HG02870 (cell line): ENCODE measurements at regions not wholly inside any gene's neighbourhood (a gene's known extent, or its start where the extent isn't known, plus 50 kb on each side); places are given as distances from the start of the nearest gene placed in this dataset.

Source experiments
- ATAC-seq: cut with Tn5 transposase; IDR thresholded peaks from one replicate; pipeline ENCODE4 v1.9.1; 2021; ENCODE audit warnings: mild to moderate bottlenecking, moderate library complexity; ENCODE audit not compliant: unreplicated experiment

GRCh38 chr1:37309574-37309973 is 164.8 kb upstream of the ZC3H12A start:
- no peak for ATAC-seq

- no peak for ATAC-seq
Observed at GRCh38 chr1:37310064-37310463, 164.3 kb upstream of the ZC3H12A start.

- ATAC-seq, result no peak
Observed at GRCh38 chr1:37315371-37315846, 159.0 kb upstream of the ZC3H12A start.

GRCh38 chr1:37317870-37318467 is 156.4 kb upstream of the ZC3H12A start:
- ATAC-seq, result no peak

GRCh38 chr1:37318490-37318889 is 155.9 kb upstream of the ZC3H12A start:
- no peak for ATAC-seq

- ATAC-seq, result no peak
Observed at GRCh38 chr1:37319284-37319683, 155.1 kb upstream of the ZC3H12A start.

GRCh38 chr1:37323486-37324377 is 150.6 kb upstream of the ZC3H12A start:
- ATAC-seq, result no peak

GRCh38 chr1:37325010-37325409 is 149.4 kb upstream of the ZC3H12A start:
- ATAC-seq, result no peak

- ATAC-seq, result no peak
Observed at GRCh38 chr1:37325509-37326437, 148.6 kb upstream of the ZC3H12A start.

GRCh38 chr1:37332126-37332525 is 142.3 kb upstream of the ZC3H12A start:
- ATAC-seq, result no peak

GRCh38 chr1:37338658-37339057 is 135.7 kb upstream of the ZC3H12A start:
- ATAC-seq, result no peak

GRCh38 chr1:37342736-37343135 is 131.6 kb upstream of the ZC3H12A start:
- ATAC-seq, result no peak

- no peak for ATAC-seq
Observed at GRCh38 chr1:37347104-37347649, 127.2 kb upstream of the ZC3H12A start.

GRCh38 chr1:37353871-37354270 is 120.5 kb upstream of the ZC3H12A start:
- no peak for ATAC-seq

GRCh38 chr1:37354876-37355650 is 119.3 kb upstream of the ZC3H12A start:
- ATAC-seq, result no peak

- ATAC-seq, result no peak
Observed at GRCh38 chr1:37358992-37359391, 115.4 kb upstream of the ZC3H12A start.

- ATAC-seq, result no peak
Observed at GRCh38 chr1:37360011-37360410, 114.4 kb upstream of the ZC3H12A start.

- ATAC-seq, result no peak
Observed at GRCh38 chr1:37362594-37363385, 111.6 kb upstream of the ZC3H12A start.

GRCh38 chr1:37363535-37363934 is 110.8 kb upstream of the ZC3H12A start:
- ATAC-seq, result no peak
